Lower lobe of right lung (tissue), 2 donors: ENCODE measurements at regions not wholly inside any gene's neighbourhood (a gene's known extent, or its start where the extent isn't known, plus 50 kb on each side); places are given as distances from the start of the nearest gene placed in this dataset.

Experiments used
- ATAC-seq, 2 donors: fragments of 200-7000 bp; cut with Tn5 transposase; one replicate each; pipeline ENCODE4 v1.9.1; 2020 to 2022; ENCODE audit warnings: mild to moderate bottlenecking in 2 of 2, moderate library complexity in 2 of 2
- DNase-seq: peaks from one replicate; pipeline ENCODE4 v3.0.0-alpha.2; 2020
- H3K27ac ChIP-seq: fragments of 200-600 bp; one replicate; pipeline ENCODE4 v1.8.0; 2022
- H3K27me3 ChIP-seq: fragments of 200-600 bp; one replicate; pipeline ENCODE4 v1.8.0; 2022; ENCODE audit warnings: low read depth
- H3K36me3 ChIP-seq: fragments of 200-600 bp; one replicate; pipeline ENCODE4 v1.8.0; 2022; ENCODE audit warnings: mild to moderate bottlenecking
- H3K4me1 ChIP-seq: fragments of 200-600 bp; one replicate; pipeline ENCODE4 v1.8.0; 2022
- H3K4me3 ChIP-seq: fragments of 200-600 bp; one replicate; pipeline ENCODE4 v1.8.0; 2022; ENCODE audit warnings: mild to moderate bottlenecking
- H3K9me3 ChIP-seq: fragments of 200-600 bp; one replicate; pipeline ENCODE4 v1.8.0; 2022
- CTCF ChIP-seq: fragments of 200-600 bp; IDR thresholded peaks from one replicate; pipeline ENCODE4 v1.8.0; 2022; ENCODE audit warnings: antibody characterized with exemption, mild to moderate bottlenecking
- intact Hi-C: fragments of 100-400 bp; cut with DNase I; formaldehyde crosslinking; loops from one replicate; pipeline ENCODE4 v1.11.0; 2022
- donor health status: DM: no; HTN: yes; CAD: no; lungs with severe emphysema.

- TF ChIP-seq CTCF: no peak
- intact Hi-C loops: no loop called here
- H3K36me3 ChIP-seq: no peaks in the 10 kb centered on the region
- no peak for DNase-seq
- peaks cover 3% of the 10 kb centered on the region for H3K9me3 ChIP-seq
- no peaks in the 10 kb centered on the region for H3K27me3 ChIP-seq
- H3K27ac ChIP-seq: no peak overlapping the region
- H3K4me1 ChIP-seq: no peaks in the 10 kb centered on the region
- ATAC-seq: no peak
- H3K4me3 ChIP-seq: no peak overlapping the region
These were observed 149.2 kb upstream of the ASIC2 start for GRCh38 chr17:33442320-33442719.

GRCh38 chr17:33444731-33445130 is 151.6 kb upstream of the ASIC2 start:
- TF ChIP-seq CTCF: no peak
- no peak overlapping the region for H3K4me3 ChIP-seq
- no peak overlapping the region for H3K27ac ChIP-seq
- H3K27me3 ChIP-seq: no peaks in the 10 kb centered on the region
- no peak for ATAC-seq
- no peaks in the 10 kb centered on the region for H3K36me3 ChIP-seq
- no peaks in the 10 kb centered on the region for H3K4me1 ChIP-seq
- no peak for DNase-seq
- intact Hi-C loops: no loop called here
- H3K9me3 ChIP-seq: peaks cover 7% of the 10 kb centered on the region

GRCh38 chr17:33447090-33447489 is 154.0 kb upstream of the ASIC2 start:
- DNase-seq: no peak
- no peak for TF ChIP-seq CTCF
- intact Hi-C loops: no loop called here

GRCh38 chr17:33451221-33451620 is 158.1 kb upstream of the ASIC2 start:
- Histone ChIP-seq H3K9me3 (peaks cover 4% of the 10 kb centered on the region), H3K27me3 (no peaks in the 10 kb centered on the region), H3K4me1 (no peaks in the 10 kb centered on the region), H3K27ac (no peak overlapping the region), H3K4me3 (no peak overlapping the region), H3K36me3 (no peaks in the 10 kb centered on the region)
- DNase-seq (no peak), ATAC-seq (no peak)
- no peak for TF ChIP-seq CTCF
- intact Hi-C loops: no loop called here

More at GRCh38 chr17:33447090-33447489, 154.0 kb upstream of the ASIC2 start:
- Histone ChIP-seq H3K4me3 (no peak overlapping the region), H3K27ac (no peak overlapping the region), H3K4me1 (no peaks in the 10 kb centered on the region), H3K27me3 (no peaks in the 10 kb centered on the region), H3K9me3 (peaks cover 7% of the 10 kb centered on the region), H3K36me3 (no peaks in the 10 kb centered on the region)
- ATAC-seq: no peak

- ATAC-seq (no peak), DNase-seq (no peak)
- H3K4me3 ChIP-seq: no peak overlapping the region
- H3K9me3 ChIP-seq: no peaks in the 10 kb centered on the region
- intact Hi-C loops: no loop called here
- no peaks in the 10 kb centered on the region for H3K27me3 ChIP-seq
- no peaks in the 10 kb centered on the region for H3K4me1 ChIP-seq
- H3K36me3 ChIP-seq: no peaks in the 10 kb centered on the region
- H3K27ac ChIP-seq: no peak overlapping the region
- TF ChIP-seq CTCF: no peak
These were observed 164.4 kb upstream of the ASIC2 start for GRCh38 chr17:33457477-33457876.
